Sigmoid colon (tissue), 6 donors: ENCODE measurements at regions not wholly inside any gene's neighbourhood (a gene's known extent, or its start where the extent isn't known, plus 50 kb on each side); places are given as distances from the start of the nearest gene placed in this dataset.

Experiments
- DNase-seq: peaks from one replicate; pipeline ENCODE4 v3.0.0-alpha.2; 2019
- H3K27ac ChIP-seq, 4 donors: fragments of 200-600 bp; sonication (generic); one replicate each; pipeline ENCODE4 v1.5.1; 2016 to 2019; ENCODE audit warnings: mild to moderate bottlenecking in 1 of 4
- H3K27me3 ChIP-seq, 3 donors: fragments of 200-600 bp; sonication (generic); one replicate each; pipeline ENCODE4 v1.5.1; 2019; ENCODE audit warnings: mild to moderate bottlenecking in 1 of 3
- H3K36me3 ChIP-seq, 4 donors: fragments of 200-600 bp; sonication (generic); one replicate each; pipeline ENCODE4 v1.5.1; 2016 to 2019
- H3K4me1 ChIP-seq, 4 donors: fragments of 200-600 bp; sonication (generic); one replicate each; pipeline ENCODE4 v1.5.1; 2017 to 2019
- H3K4me3 ChIP-seq, 4 donors: fragments of 200-600 bp; sonication (generic); one replicate each; pipeline ENCODE4 v1.5.1; 2017 to 2019; ENCODE audit warnings: mild to moderate bottlenecking in 2 of 4, moderate library complexity in 1 of 4
- H3K9me3 ChIP-seq, 4 donors: fragments of 200-600 bp in 3 of 4; sonication (generic) in 3 of 4; one replicate each; pipeline versions ENCODE4 v1.5.1 to v1.6.1; 2013 to 2019
- CTCF ChIP-seq, 4 experiments: fragments of 450-650 bp in 3 of 4; fragments of 200-600 bp in 1 of 4; IDR thresholded peaks; one replicate each; pipeline ENCODE4 v1.5.1; 2016 to 2019; ENCODE audit warnings: antibody characterized with exemption in 4 of 4, mild to moderate bottlenecking in 3 of 4, moderate library complexity in 2 of 4
- EP300 ChIP-seq, 4 donors: sonication (generic); formaldehyde crosslinking; IDR thresholded peaks; one replicate each; pipeline ENCODE4 v1.6.1; 2017; ENCODE audit warnings: antibody characterized with exemption in 4 of 4
- POLR2A ChIP-seq, 2 donors: fragments of 450-650 bp; IDR thresholded peaks; one replicate each; pipeline ENCODE4 v1.6.1; 2016; ENCODE audit warnings: antibody characterized with exemption in 2 of 2, mild to moderate bottlenecking in 2 of 2, moderate library complexity in 2 of 2
- POLR2AphosphoS5 ChIP-seq, 4 donors: sonication (generic); formaldehyde crosslinking; IDR thresholded peaks; one replicate each; pipeline ENCODE4 v1.6.1; 2017; ENCODE audit warnings: antibody characterized with exemption in 4 of 4
- WGBS, 2 donors: extraction: QIAGEN DNeasy Blood & Tissue Kit; methylation state at CpG; one replicate each; pipeline ENCODE4 v1.1.7; 2013; 5-methylcytosine and 5-hydroxymethylcytosine counted together
- intact Hi-C: fragments of 100-400 bp; cut with DNase I; formaldehyde crosslinking; loops from one replicate; pipeline ENCODE4 v1.15.1; 2023
- donor health status: healthy with polysubstance abuse.
- donor health status: healthy.

GRCh38 chr5:74252044-74252443, 388.5 kb downstream of the ENC1 start:
- H3K9me3 ChIP-seq, result no peaks in the 10 kb centered on the region
- 59 to 68% methylated on average over 2 of the region's 2 CpGs for WGBS, 2 donors
- H3K27ac ChIP-seq, result peak overlapping the region in 2 of 4 donors; percentile 36 to 50
- no peaks in the 10 kb centered on the region for H3K36me3 ChIP-seq
- no peak overlapping the region for H3K4me3 ChIP-seq
- H3K27me3 ChIP-seq, result no peaks in the 10 kb centered on the region
- TF ChIP-seq EP300 (IDR thresholded peaks at IDR 0.05) (no peak), POLR2A (IDR thresholded peaks at IDR 0.05) (no peak), POLR2AphosphoS5 (IDR thresholded peaks at IDR 0.05) (no peak), CTCF (IDR thresholded peaks at IDR 0.05) (no peak)
- intact Hi-C loops, result no loop called here
- H3K4me1 ChIP-seq, result peaks cover 0 to 17% (median 10%) of the 10 kb centered on the region in 4 donors
- DNase-seq, result no peak

GRCh38 chr5:74251141-74252035, 389.1 kb downstream of the ENC1 start:
- TF ChIP-seq CTCF (IDR thresholded peaks at IDR 0.05), result no peak
- peak; percentile 17 to 47 (median 30) for TF ChIP-seq POLR2AphosphoS5 (IDR thresholded peaks at IDR 0.05)
- TF ChIP-seq EP300 (IDR thresholded peaks at IDR 0.05), result no peak
- H3K4me1 ChIP-seq, result peaks cover 0 to 17% (median 8%) of the 10 kb centered on the region in 4 donors
- peak; percentile 80 for DNase-seq
- no peaks in the 10 kb centered on the region for H3K27me3 ChIP-seq
- peak overlapping the region in 2 of 4 donors; percentile 36 to 50 for H3K27ac ChIP-seq
- H3K9me3 ChIP-seq, result no peaks in the 10 kb centered on the region
- H3K4me3 ChIP-seq, result no peak overlapping the region
- no peaks in the 10 kb centered on the region for H3K36me3 ChIP-seq
- 68 to 78% methylated on average over 9 of the region's 9 CpGs for WGBS, 2 donors
- intact Hi-C loops, result no loop called here

- H3K36me3 ChIP-seq, result no peaks in the 10 kb centered on the region
- no peak for DNase-seq
- H3K27ac ChIP-seq, result peak overlapping the region in 2 of 4 donors; percentile 36 to 50
- no peak overlapping the region for H3K4me3 ChIP-seq
- intact Hi-C loops, result no loop called here
- 68 to 74% methylated on average over 6 of the region's 6 CpGs for WGBS, 2 donors
- H3K9me3 ChIP-seq, result no peaks in the 10 kb centered on the region
- TF ChIP-seq CTCF (IDR thresholded peaks at IDR 0.05) (no peak), EP300 (IDR thresholded peaks at IDR 0.05) (no peak), POLR2AphosphoS5 (IDR thresholded peaks at IDR 0.05) (no peak), POLR2A (IDR thresholded peaks at IDR 0.05) (no peak)
- H3K4me1 ChIP-seq, result peaks cover 0 to 17% (median 8%) of the 10 kb centered on the region in 4 donors
- H3K27me3 ChIP-seq, result no peaks in the 10 kb centered on the region
These were observed 390.0 kb downstream of the ENC1 start for GRCh38 chr5:74250304-74251102.

- no peak overlapping the region for H3K4me3 ChIP-seq
- no peak for DNase-seq
- peaks cover 0 to 17% (median 8%) of the 10 kb centered on the region in 4 donors for H3K4me1 ChIP-seq
- H3K27me3 ChIP-seq, result no peaks in the 10 kb centered on the region
- no peaks in the 10 kb centered on the region for H3K36me3 ChIP-seq
- H3K9me3 ChIP-seq, result no peaks in the 10 kb centered on the region
- H3K27ac ChIP-seq, result no peak overlapping the region
- intact Hi-C loops, result no loop called here
- no peak for TF ChIP-seq EP300 (IDR thresholded peaks at IDR 0.05)
- no peak for TF ChIP-seq POLR2AphosphoS5 (IDR thresholded peaks at IDR 0.05)
- TF ChIP-seq CTCF (IDR thresholded peaks at IDR 0.05), result no peak
- TF ChIP-seq POLR2A (IDR thresholded peaks at IDR 0.05), result no peak
These were observed 392.0 kb downstream of the ENC1 start for GRCh38 chr5:74248576-74248975.
